GM12878 (cell line): ENCODE measurements at regions not wholly inside any gene's neighbourhood (a gene's known extent, or its start where the extent isn't known, plus 50 kb on each side); places are given as distances from the start of the nearest gene placed in this dataset.

ENCODE experiments used
- ATAC-seq: fragments of 200-7000 bp; cut with Tn5 transposase; 3 replicates; pipeline ENCODE4 v1.9.1; 2020; ENCODE audit warnings: mild to moderate bottlenecking, moderate library complexity
- BruUV-seq: library from RNA; stranded (reverse); fragments of 400-500 nt; replicated peaks from 2 replicates; lab custom pipeline; 2021; lab: Mats Ljungman, UMichigan
- CTCF ChIA-PET: fragments of 300-600 bp; sonication (Branson Sonifier 250); formaldehyde crosslinking; extraction: SDS; loops from one replicate; lab custom pipeline; 2021; ENCODE audit warnings: inconsistent platforms; lab: Yijun Ruan, JAX
- POLR2A ChIA-PET: fragments of 350-600 bp; formaldehyde crosslinking; extraction: SDS; loops from one replicate; lab custom pipeline; 2021; ENCODE audit warnings: inconsistent platforms; lab: Charles Lee
- RAD21 ChIA-PET: fragments of 300-600 bp; sonication (Branson Sonifier 250); formaldehyde crosslinking; loops from one replicate; lab custom pipeline; 2023; ENCODE audit warnings: antibody characterized with exemption; ENCODE audit not compliant: unreplicated experiment; lab: Charles Lee
- SMC1A ChIA-PET: fragments of 300-600 bp; sonication (Branson Sonifier 250); formaldehyde crosslinking; loops from one replicate; lab custom pipeline; 2023; ENCODE audit not compliant: unreplicated experiment, uncharacterized antibody; lab: Charles Lee
- DNase-seq: peaks from one replicate; pipeline ENCODE4 v3.0.0-alpha.2; 2011; ENCODE audit warnings: low read depth, low spot score
- FAIRE-seq: peaks from 3 replicates; lab custom pipeline; 2011; peaks lifted over from hg19 to GRCh38; lab: Jason Lieb, UNC
- H2AFZ ChIP-seq: 2 replicates; pipeline ENCODE4 v1.6.0; 2011; ENCODE audit warnings: low read depth, low read length, control low read depth; ENCODE audit not compliant: control insufficient read depth
- H3K27ac ChIP-seq: 2 replicates; pipeline ENCODE4 v1.5.1; 2011; ENCODE audit warnings: control low read depth; ENCODE audit not compliant: control insufficient read depth, insufficient read depth
- H3K27me3 ChIP-seq, 2 experiments: replicated peaks in 1 of 2; 2 replicates each; pipeline versions ENCODE4 v1.6.0 to v1.6.1; 2011; ENCODE audit warnings: low read length in 1 of 2; ENCODE audit not compliant: control insufficient read depth in 2 of 2, insufficient read depth in 2 of 2
- H3K36me3 ChIP-seq, 2 experiments: 2 replicates each; pipeline ENCODE4 v1.5.1; 2011; ENCODE audit warnings: low read length in 1 of 2; ENCODE audit not compliant: control insufficient read depth in 2 of 2, insufficient read depth in 2 of 2
- H3K4me1 ChIP-seq: 2 replicates; pipeline ENCODE4 v1.6.1; 2011; ENCODE audit warnings: mild to moderate bottlenecking, low read length, moderate library complexity, mixed read lengths; ENCODE audit not compliant: control insufficient read depth, insufficient read depth
- H3K4me2 ChIP-seq: 2 replicates; pipeline ENCODE4 v1.6.0; 2011; ENCODE audit warnings: control low read depth; ENCODE audit not compliant: control insufficient read depth, insufficient read depth
- H3K4me3 ChIP-seq: fragments of 200-600 bp; sonication (generic); 2 replicates; pipeline ENCODE4 v1.5.1; 2016
- H3K79me2 ChIP-seq: 2 replicates; pipeline ENCODE4 v1.6.0; 2011; ENCODE audit warnings: low read length; ENCODE audit not compliant: control insufficient read depth, insufficient read depth
- H3K9ac ChIP-seq: 2 replicates; pipeline ENCODE4 v1.8.0; 2011; ENCODE audit warnings: low read length, control low read depth, mixed read lengths; ENCODE audit not compliant: control insufficient read depth, insufficient read depth
- H3K9me3 ChIP-seq: replicated peaks from 3 replicates; pipeline ENCODE4 v1.5.1; 2011; ENCODE audit warnings: mild to moderate bottlenecking, low read length; ENCODE audit not compliant: control insufficient read depth, insufficient read depth
- H4K20me1 ChIP-seq: 2 replicates; pipeline ENCODE4 v1.6.0; 2011; ENCODE audit not compliant: control insufficient read depth, insufficient read depth
- SMAD5 ChIP-seq: IDR thresholded peaks from 2 replicates; pipeline ENCODE4 v1.6.1; 2016; ENCODE audit warnings: antibody characterized with exemption, low read depth
- ZSCAN29 ChIP-seq: fragments of 450-650 bp; IDR thresholded peaks from 2 replicates; pipeline ENCODE4 v1.6.1; 2017; ENCODE audit warnings: mild to moderate bottlenecking, moderate library complexity
- WGBS: methylation state at CpG from one replicate; pipeline ENCODE4 v1.1.6; 2016; ENCODE audit warnings: low lambda C conversion rate; ENCODE audit not compliant: insufficient replicate concordance, insufficient coverage; ENCODE audit errors: missing lambda C conversion rate; 5-methylcytosine and 5-hydroxymethylcytosine counted together
- in situ Hi-C: fragments of 300-500 bp; cut with MboI; formaldehyde crosslinking; loops from 9 replicates; pipeline ENCODE4 v1.14.3; 2018; ENCODE audit warnings: mixed read lengths
- intact Hi-C: fragments of 100-400 bp; cut with micrococcal nuclease; formaldehyde crosslinking; loops from one replicate; pipeline ENCODE4 v1.14.2; 2022; ENCODE audit not compliant: unreplicated experiment
- TF ChIP-seq, protein P1 (sequence below): IDR thresholded peaks from 2 replicates; pipeline ENCODE4 v1.6.1; 2012; ENCODE audit warnings: improper control_type of control experiment, low read depth, low read length; ENCODE audit not compliant: insufficient replicate concordance
- TF ChIP-seq, protein P2 (sequence below), 3 experiments: IDR thresholded peaks in 2 of 3; conservative IDR thresholded peaks in 1 of 3; 2 replicates each; pipeline ENCODE4 v1.5.1; 2011; ENCODE audit warnings: low read depth in 3 of 3, low read length in 3 of 3, mild to moderate bottlenecking in 3 of 3, control low read depth in 2 of 3, moderate library complexity in 2 of 3, inconsistent platforms in 1 of 3, mixed read lengths in 1 of 3; ENCODE audit not compliant: control insufficient read depth in 2 of 3, insufficient read depth in 1 of 3; ENCODE audit errors: extremely low read depth in 1 of 3

DNA sequence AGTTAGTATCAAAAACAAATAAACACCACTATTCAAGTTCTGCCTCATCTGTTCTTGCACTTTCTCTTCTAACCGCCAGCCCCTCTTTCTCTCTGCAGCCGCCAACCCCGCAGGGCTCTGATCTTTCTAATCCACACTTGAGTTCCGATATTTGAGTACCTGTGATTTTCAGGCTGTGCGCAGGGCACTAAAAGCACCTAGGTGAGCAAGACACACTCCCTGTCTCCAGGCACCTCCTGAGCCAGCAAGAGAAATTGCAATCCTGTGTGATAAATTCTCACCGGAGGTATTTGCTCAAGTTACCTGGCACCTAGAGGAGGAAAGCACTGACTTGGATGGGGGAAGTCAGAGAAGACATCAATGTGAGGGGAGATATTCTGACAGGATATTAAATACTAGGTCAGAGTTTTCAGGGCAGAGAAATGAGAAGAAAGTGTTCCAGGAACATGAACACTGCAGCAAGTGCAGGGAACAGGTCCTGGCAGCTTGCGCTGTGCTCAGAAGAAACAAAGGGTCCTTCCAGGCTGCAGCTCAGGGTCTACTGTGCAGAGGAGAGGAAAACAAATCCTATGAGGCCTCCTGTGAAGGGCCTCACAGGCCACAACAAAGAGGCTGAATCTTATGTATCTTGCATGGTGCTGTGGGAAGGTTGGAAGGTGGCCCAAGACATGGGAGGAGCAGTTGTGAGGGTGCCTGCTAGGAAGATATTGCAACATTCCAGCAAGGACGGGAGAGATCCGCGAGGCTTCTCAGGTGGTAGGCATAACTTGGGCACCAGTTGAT is 568.7 kb upstream of the MGMT start (continued):
- TF ChIP-seq, protein P1, sequence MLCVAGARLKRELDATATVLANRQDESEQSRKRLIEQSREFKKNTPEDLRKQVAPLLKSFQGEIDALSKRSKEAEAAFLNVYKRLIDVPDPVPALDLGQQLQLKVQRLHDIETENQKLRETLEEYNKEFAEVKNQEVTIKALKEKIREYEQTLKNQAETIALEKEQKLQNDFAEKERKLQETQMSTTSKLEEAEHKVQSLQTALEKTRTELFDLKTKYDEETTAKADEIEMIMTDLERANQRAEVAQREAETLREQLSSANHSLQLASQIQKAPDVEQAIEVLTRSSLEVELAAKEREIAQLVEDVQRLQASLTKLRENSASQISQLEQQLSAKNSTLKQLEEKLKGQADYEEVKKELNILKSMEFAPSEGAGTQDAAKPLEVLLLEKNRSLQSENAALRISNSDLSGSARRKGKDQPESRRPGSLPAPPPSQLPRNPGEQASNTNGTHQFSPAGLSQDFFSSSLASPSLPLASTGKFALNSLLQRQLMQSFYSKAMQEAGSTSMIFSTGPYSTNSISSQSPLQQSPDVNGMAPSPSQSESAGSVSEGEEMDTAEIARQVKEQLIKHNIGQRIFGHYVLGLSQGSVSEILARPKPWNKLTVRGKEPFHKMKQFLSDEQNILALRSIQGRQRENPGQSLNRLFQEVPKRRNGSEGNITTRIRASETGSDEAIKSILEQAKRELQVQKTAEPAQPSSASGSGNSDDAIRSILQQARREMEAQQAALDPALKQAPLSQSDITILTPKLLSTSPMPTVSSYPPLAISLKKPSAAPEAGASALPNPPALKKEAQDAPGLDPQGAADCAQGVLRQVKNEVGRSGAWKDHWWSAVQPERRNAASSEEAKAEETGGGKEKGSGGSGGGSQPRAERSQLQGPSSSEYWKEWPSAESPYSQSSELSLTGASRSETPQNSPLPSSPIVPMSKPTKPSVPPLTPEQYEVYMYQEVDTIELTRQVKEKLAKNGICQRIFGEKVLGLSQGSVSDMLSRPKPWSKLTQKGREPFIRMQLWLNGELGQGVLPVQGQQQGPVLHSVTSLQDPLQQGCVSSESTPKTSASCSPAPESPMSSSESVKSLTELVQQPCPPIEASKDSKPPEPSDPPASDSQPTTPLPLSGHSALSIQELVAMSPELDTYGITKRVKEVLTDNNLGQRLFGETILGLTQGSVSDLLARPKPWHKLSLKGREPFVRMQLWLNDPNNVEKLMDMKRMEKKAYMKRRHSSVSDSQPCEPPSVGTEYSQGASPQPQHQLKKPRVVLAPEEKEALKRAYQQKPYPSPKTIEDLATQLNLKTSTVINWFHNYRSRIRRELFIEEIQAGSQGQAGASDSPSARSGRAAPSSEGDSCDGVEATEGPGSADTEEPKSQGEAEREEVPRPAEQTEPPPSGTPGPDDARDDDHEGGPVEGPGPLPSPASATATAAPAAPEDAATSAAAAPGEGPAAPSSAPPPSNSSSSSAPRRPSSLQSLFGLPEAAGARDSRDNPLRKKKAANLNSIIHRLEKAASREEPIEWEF, result no peak
- TF ChIP-seq ZSCAN29, result no peak
- no peak for TF ChIP-seq SMAD5

DNA sequence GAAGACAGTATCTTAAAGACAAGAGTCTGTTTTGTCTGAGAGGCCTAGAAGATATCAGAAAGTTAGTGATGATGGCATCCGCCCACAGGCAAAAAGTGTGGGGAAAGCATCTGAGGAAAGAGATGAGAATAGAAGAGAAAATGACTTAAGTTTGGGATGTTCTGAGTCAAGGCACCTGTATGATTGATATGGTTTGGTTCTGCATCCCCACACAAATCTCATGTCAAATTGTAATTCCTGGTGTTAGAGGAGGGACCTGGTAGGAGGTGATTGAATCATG is 568.2 kb upstream of the MGMT start:
- ATAC-seq, result no peak
- Histone ChIP-seq H3K4me1 (no peaks in the 10 kb centered on the region), H3K4me3 (no peak overlapping the region), H3K9me3 (no peaks in the 10 kb centered on the region), H3K4me2 (no peak overlapping the region), H3K79me2 (no peaks in the 10 kb centered on the region), H3K27me3 (no peaks in the 10 kb centered on the region), H4K20me1 (no peaks in the 10 kb centered on the region), H3K36me3 (no peaks in the 10 kb centered on the region), H3K9ac (no peak overlapping the region), H3K27ac (no peak overlapping the region), H2AFZ (no peak overlapping the region)
- CTCF ChIA-PET, result no interaction called here
- intact Hi-C loops, result no loop called here
- POLR2A ChIA-PET, result no interaction called here
- 0% methylated on average over 1 of the region's 1 CpG for WGBS
- no TSS peak for BruUV-seq
- in situ Hi-C loops, result no loop called here
- no peak for DNase-seq
- RAD21 ChIA-PET, result no interaction called here
- no peak for FAIRE-seq
- SMC1A ChIA-PET, result no interaction called here
- TF ChIP-seq, protein P2, sequence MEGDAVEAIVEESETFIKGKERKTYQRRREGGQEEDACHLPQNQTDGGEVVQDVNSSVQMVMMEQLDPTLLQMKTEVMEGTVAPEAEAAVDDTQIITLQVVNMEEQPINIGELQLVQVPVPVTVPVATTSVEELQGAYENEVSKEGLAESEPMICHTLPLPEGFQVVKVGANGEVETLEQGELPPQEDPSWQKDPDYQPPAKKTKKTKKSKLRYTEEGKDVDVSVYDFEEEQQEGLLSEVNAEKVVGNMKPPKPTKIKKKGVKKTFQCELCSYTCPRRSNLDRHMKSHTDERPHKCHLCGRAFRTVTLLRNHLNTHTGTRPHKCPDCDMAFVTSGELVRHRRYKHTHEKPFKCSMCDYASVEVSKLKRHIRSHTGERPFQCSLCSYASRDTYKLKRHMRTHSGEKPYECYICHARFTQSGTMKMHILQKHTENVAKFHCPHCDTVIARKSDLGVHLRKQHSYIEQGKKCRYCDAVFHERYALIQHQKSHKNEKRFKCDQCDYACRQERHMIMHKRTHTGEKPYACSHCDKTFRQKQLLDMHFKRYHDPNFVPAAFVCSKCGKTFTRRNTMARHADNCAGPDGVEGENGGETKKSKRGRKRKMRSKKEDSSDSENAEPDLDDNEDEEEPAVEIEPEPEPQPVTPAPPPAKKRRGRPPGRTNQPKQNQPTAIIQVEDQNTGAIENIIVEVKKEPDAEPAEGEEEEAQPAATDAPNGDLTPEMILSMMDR (IDR thresholded peaks at IDR 0.05 in 2 of 3, conservative IDR thresholded peaks at IDR 0.05 in 1 of 3; ENCODE audit: control insufficient read depth in 2 of 3, extremely low read depth in 1 of 3, insufficient read depth in 1 of 3, low read depth in 3 of 3, low read length in 3 of 3), result no peak
- TF ChIP-seq, protein P1, result no peak
